AG09309 (cell line): ENCODE measurements at regions not wholly inside any gene's neighbourhood (a gene's known extent, or its start where the extent isn't known, plus 50 kb on each side); places are given as distances from the start of the nearest gene placed in this dataset.

Experiments
- DNase-seq: peaks from one replicate; pipeline ENCODE4 v3.0.0-alpha.2; 2010; ENCODE audit warnings: low read depth
- H3K4me3 ChIP-seq: 2 replicates; pipeline ENCODE4 v1.5.1; 2011; ENCODE audit warnings: mild to moderate bottlenecking, low read depth, low read length, moderate library complexity; ENCODE audit not compliant: control insufficient read depth
- CTCF ChIP-seq: IDR thresholded peaks from 2 replicates; pipeline ENCODE4 v1.5.1; 2011; ENCODE audit warnings: mild to moderate bottlenecking, low read depth, low read length, inconsistent platforms; ENCODE audit not compliant: insufficient read depth, control insufficient read depth; ENCODE audit errors: missing control alignments

GRCh38 chr18:41462946-41463345 is 492.1 kb upstream of the PIK3C3 start:
- no peak for DNase-seq
- no peak overlapping the region for H3K4me3 ChIP-seq
- TF ChIP-seq CTCF, result no peak

- H3K4me3 ChIP-seq, result no peak overlapping the region
- no peak for TF ChIP-seq CTCF
- DNase-seq, result no peak
Measured at GRCh38 chr18:41461114-41461513, 493.9 kb upstream of the PIK3C3 start.

GRCh38 chr18:41459656-41460055 is 495.4 kb upstream of the PIK3C3 start:
- DNase-seq, result no peak
- no peak for TF ChIP-seq CTCF
- no peak overlapping the region for H3K4me3 ChIP-seq

GRCh38 chr18:41458376-41458775 is 496.7 kb upstream of the PIK3C3 start:
- DNase-seq, result no peak
- H3K4me3 ChIP-seq, result no peak overlapping the region
- no peak for TF ChIP-seq CTCF

- H3K4me3 ChIP-seq, result no peak overlapping the region
- TF ChIP-seq CTCF, result no peak
- DNase-seq, result no peak
Measured at GRCh38 chr18:41457765-41458326, 497.2 kb upstream of the PIK3C3 start.

- TF ChIP-seq CTCF, result no peak
- no peak for DNase-seq
- no peak overlapping the region for H3K4me3 ChIP-seq
Measured at GRCh38 chr18:41456831-41457230, 498.2 kb upstream of the PIK3C3 start.

GRCh38 chr18:41449612-41450011 is 505.4 kb upstream of the PIK3C3 start:
- no peak for DNase-seq
- no peak for TF ChIP-seq CTCF
- H3K4me3 ChIP-seq, result no peak overlapping the region
